ENCODE measurements at regions not wholly inside any gene's neighbourhood (a gene's known extent, or its start where the extent isn't known, plus 50 kb on each side); places are given as distances from the start of the nearest gene placed in this dataset.
A peak's percentile ranks its signal among the peaks of the same experiment; 100 is the strongest.
"Not testable (repeated sequence)": the region's sequence is repeated elsewhere in the genome, so short reads cannot be mapped to it uniquely, and the experiment has no call there.

GRCh38 chr7:46264646-46265045 is 343.6 kb upstream of the IGFBP3 start:
- Histone ChIP-seq H2AFZ (ENCODE audit: low read depth, low read length) (no peak overlapping the region), H3K4me1 (ENCODE audit: insufficient read depth, low read length) (no peaks in the 10 kb centered on the region), H3K27ac (ENCODE audit: low read depth, low read length) (no peak overlapping the region), H4K20me1 (ENCODE audit: insufficient read depth, low read length) (no peaks in the 10 kb centered on the region), H3K36me3 (ENCODE audit: insufficient read depth, low read length) (no peaks in the 10 kb centered on the region), H3K9ac (ENCODE audit: low read length) (no peak overlapping the region), H3K4me2 (ENCODE audit: low read length) (no peak overlapping the region), H3K9me3 (ENCODE audit: insufficient read depth, low read depth, low read length) (no peaks in the 10 kb centered on the region), H3K4me3 (ENCODE audit: insufficient read depth, low read depth, low read length) (no peak overlapping the region), H3K79me2 (ENCODE audit: insufficient read depth, low read length) (no peaks in the 10 kb centered on the region), H3K27me3 (ENCODE audit: insufficient read depth, low read length) (no peaks in the 10 kb centered on the region)
- DNase-seq (ENCODE audit: low read depth) (peak; percentile 29), FAIRE-seq (no peak)
- Mint-ChIP-seq H3K9me3 (ENCODE audit: unreplicated experiment) (peaks cover 17% of the 10 kb centered on the region), H3K27ac (ENCODE audit: unreplicated experiment) (peak overlapping the region; percentile 42), H3K4me3 (ENCODE audit: unreplicated experiment) (no peak overlapping the region), H3K27me3 (ENCODE audit: low read depth, unreplicated experiment) (no peaks in the 10 kb centered on the region), H3K4me1 (ENCODE audit: low read depth, unreplicated experiment) (peaks cover 4% of the 10 kb centered on the region), H3K36me3 (ENCODE audit: low read depth, unreplicated experiment) (peaks cover 4% of the 10 kb centered on the region)
- TF ChIP-seq EZH2 (IDR thresholded peaks at IDR 0.05; ENCODE audit: insufficient read depth, low read length) (no peak), CTCF (IDR thresholded peaks at IDR 0.05; ENCODE audit: insufficient read depth, low read depth, low read length) (no peak)

- DNase-seq (ENCODE audit: low read depth); H3K27ac ChIP-seq (ENCODE audit: low read depth, low read length); FAIRE-seq; H3K36me3 Mint-ChIP-seq (ENCODE audit: low read depth, unreplicated experiment); H4K20me1 ChIP-seq (ENCODE audit: insufficient read depth, low read length); H3K27me3 Mint-ChIP-seq (ENCODE audit: low read depth, unreplicated experiment); H3K27me3 ChIP-seq (ENCODE audit: insufficient read depth, low read length); H3K36me3 ChIP-seq (ENCODE audit: insufficient read depth, low read length); H3K4me2 ChIP-seq (ENCODE audit: low read length); H3K9me3 ChIP-seq (ENCODE audit: insufficient read depth, low read depth, low read length); H3K4me3 ChIP-seq (ENCODE audit: insufficient read depth, low read depth, low read length); H3K27ac Mint-ChIP-seq (ENCODE audit: unreplicated experiment); H3K9ac ChIP-seq (ENCODE audit: low read length); H2AFZ ChIP-seq (ENCODE audit: low read depth, low read length); H3K4me3 Mint-ChIP-seq (ENCODE audit: unreplicated experiment); H3K4me1 ChIP-seq (ENCODE audit: insufficient read depth, low read length); H3K79me2 ChIP-seq (ENCODE audit: insufficient read depth, low read length): not testable (repeated sequence)
- peaks cover 21% of the 10 kb centered on the region for H3K4me1 Mint-ChIP-seq (ENCODE audit: low read depth, unreplicated experiment)
- H3K9me3 Mint-ChIP-seq (ENCODE audit: unreplicated experiment), result peaks cover 17% of the 10 kb centered on the region
These were observed 340.6 kb upstream of the IGFBP3 start for GRCh38 chr7:46261638-46262037.

GRCh38 chr7:46259947-46260346 is 338.9 kb upstream of the IGFBP3 start:
- peaks cover 7% of the 10 kb centered on the region for H3K4me1 ChIP-seq (ENCODE audit: insufficient read depth, low read length)
- FAIRE-seq (no peak), DNase-seq (ENCODE audit: low read depth) (peak; percentile 4)
- H3K27me3 ChIP-seq (ENCODE audit: insufficient read depth, low read length), result no peaks in the 10 kb centered on the region
- peaks cover 2% of the 10 kb centered on the region for H3K36me3 Mint-ChIP-seq (ENCODE audit: low read depth, unreplicated experiment)
- H3K9me3 Mint-ChIP-seq (ENCODE audit: unreplicated experiment), result peaks cover 17% of the 10 kb centered on the region
- no peaks in the 10 kb centered on the region for H3K79me2 ChIP-seq (ENCODE audit: insufficient read depth, low read length)
- H3K9me3 ChIP-seq (ENCODE audit: insufficient read depth, low read depth, low read length), result no peaks in the 10 kb centered on the region
- no peaks in the 10 kb centered on the region for H3K36me3 ChIP-seq (ENCODE audit: insufficient read depth, low read length)
- no peaks in the 10 kb centered on the region for H4K20me1 ChIP-seq (ENCODE audit: insufficient read depth, low read length)
- no peak overlapping the region for H3K27ac ChIP-seq (ENCODE audit: low read depth, low read length)
- no peak overlapping the region for H3K4me3 Mint-ChIP-seq (ENCODE audit: unreplicated experiment)
- no peak overlapping the region for H3K27ac Mint-ChIP-seq (ENCODE audit: unreplicated experiment)
- no peak overlapping the region for H3K9ac ChIP-seq (ENCODE audit: low read length)
- TF ChIP-seq CTCF (IDR thresholded peaks at IDR 0.05; ENCODE audit: insufficient read depth, low read depth, low read length) (no peak), EZH2 (IDR thresholded peaks at IDR 0.05; ENCODE audit: insufficient read depth, low read length) (no peak)
- no peak overlapping the region for H2AFZ ChIP-seq (ENCODE audit: low read depth, low read length)
- H3K27me3 Mint-ChIP-seq (ENCODE audit: low read depth, unreplicated experiment), result no peaks in the 10 kb centered on the region
- peaks cover 20% of the 10 kb centered on the region for H3K4me1 Mint-ChIP-seq (ENCODE audit: low read depth, unreplicated experiment)
- no peak overlapping the region for H3K4me2 ChIP-seq (ENCODE audit: low read length)
- no peak overlapping the region for H3K4me3 ChIP-seq (ENCODE audit: insufficient read depth, low read depth, low read length)
